ENCODE measurements at regions not wholly inside any gene's neighbourhood (a gene's known extent, or its start where the extent isn't known, plus 50 kb on each side); places are given as distances from the start of the nearest gene placed in this dataset.

GRCh38 chr2:128686497-128686859 lies 367.8 kb upstream of the HS6ST1 start:
- Mint-ChIP-seq H3K36me3 (no peaks in the 10 kb centered on the region), H3K27ac (no peak overlapping the region), H3K9me3 (no peaks in the 10 kb centered on the region)
- no peak for DNase-seq (ENCODE audit: low spot score in 2 of 2)
- no peak for ATAC-seq

- no peak for ATAC-seq
- Mint-ChIP-seq H3K27ac (no peak overlapping the region), H3K9me3 (no peaks in the 10 kb centered on the region), H3K36me3 (no peaks in the 10 kb centered on the region)
- no peak for DNase-seq (ENCODE audit: low spot score in 2 of 2)
Observed at GRCh38 chr2:128686881-128687555, 368.4 kb upstream of the HS6ST1 start.

DNA sequence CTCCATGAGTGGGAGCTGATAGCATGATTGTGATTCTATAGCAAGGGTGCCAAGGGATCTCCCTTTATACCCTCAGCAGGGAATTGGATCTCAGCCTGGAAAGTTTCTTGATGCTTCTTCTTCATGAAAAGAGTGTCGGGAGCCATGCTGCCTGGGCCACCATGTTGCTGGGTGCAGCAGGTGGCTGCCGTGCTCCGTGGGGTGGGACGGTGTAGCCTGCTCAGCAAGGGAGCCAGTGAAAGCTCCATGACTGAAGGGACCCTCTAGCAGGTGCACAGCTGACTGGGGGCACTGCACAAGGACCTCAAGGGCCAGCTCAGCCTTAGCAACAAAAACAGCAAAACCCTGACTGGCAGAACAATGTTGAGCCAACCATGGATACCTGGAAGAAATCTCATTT lies 368.9 kb upstream of the HS6ST1 start:
- ATAC-seq (no peak), DNase-seq (ENCODE audit: low spot score in 2 of 2) (no peak)
- Mint-ChIP-seq H3K27ac (no peak overlapping the region), H3K36me3 (no peaks in the 10 kb centered on the region), H3K9me3 (no peaks in the 10 kb centered on the region)

DNA sequence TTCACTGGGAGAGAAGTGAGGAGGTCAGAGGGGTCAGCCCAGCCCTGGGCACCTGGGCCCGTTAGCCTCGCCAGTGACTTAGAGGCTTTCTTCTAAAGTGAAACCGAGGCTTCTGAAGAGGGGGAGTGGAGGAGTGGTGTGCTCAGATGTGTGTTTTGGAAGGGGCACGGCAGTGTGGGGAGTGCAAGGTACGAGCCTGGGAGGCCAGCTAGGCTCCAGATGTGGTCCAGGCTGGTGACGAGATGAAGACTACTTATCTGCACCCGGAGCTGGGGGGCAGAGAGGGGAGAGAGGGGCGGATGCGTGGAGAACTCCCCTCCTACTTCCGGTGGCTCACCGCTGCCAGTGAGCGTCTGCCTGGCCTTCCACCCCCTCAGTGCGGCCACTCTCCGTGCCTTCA lies 371.3 kb upstream of the HS6ST1 start:
- ATAC-seq (no peak), DNase-seq (ENCODE audit: low spot score in 2 of 2) (no peak)
- Mint-ChIP-seq H3K36me3 (no peaks in the 10 kb centered on the region), H3K27ac (no peak overlapping the region), H3K9me3 (no peaks in the 10 kb centered on the region)

- H3K9me3 Mint-ChIP-seq: no peaks in the 10 kb centered on the region
- ATAC-seq: no peak
- no peaks in the 10 kb centered on the region for H3K36me3 Mint-ChIP-seq
- DNase-seq (ENCODE audit: low spot score in 2 of 2): no peak
- H3K27ac Mint-ChIP-seq: no peak overlapping the region
Observed at GRCh38 chr2:128690431-128690830, 371.8 kb upstream of the HS6ST1 start.

DNA sequence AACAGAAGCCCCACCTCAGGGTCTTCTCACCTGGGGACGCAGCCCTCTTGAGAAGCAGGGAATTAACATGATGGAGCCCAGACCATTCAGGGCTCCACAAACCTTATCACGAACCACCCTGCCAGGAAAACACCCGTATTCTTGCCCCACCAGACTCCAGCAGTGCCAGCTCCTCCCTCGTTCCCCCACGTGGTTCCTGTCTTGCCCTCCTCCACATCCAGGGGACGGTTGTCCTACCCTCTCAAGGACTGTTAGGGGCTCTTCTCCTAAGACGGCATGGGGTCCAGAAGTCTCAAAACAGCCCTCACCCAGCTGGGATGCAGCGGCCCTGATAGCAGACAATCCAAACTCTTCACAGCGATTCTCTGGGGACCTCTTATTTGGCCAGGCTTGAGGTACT lies 372.2 kb upstream of the HS6ST1 start:
- no peak overlapping the region for H3K27ac Mint-ChIP-seq
- DNase-seq (ENCODE audit: low spot score in 2 of 2): no peak
- no peak for ATAC-seq
- no peaks in the 10 kb centered on the region for H3K36me3 Mint-ChIP-seq
- H3K9me3 Mint-ChIP-seq: no peaks in the 10 kb centered on the region

- Mint-ChIP-seq H3K36me3 (no peaks in the 10 kb centered on the region), H3K9me3 (no peaks in the 10 kb centered on the region), H3K27ac (no peak overlapping the region)
- no peak for DNase-seq (ENCODE audit: low spot score in 2 of 2)
- ATAC-seq: no peak
Observed at GRCh38 chr2:128691526-128691925, 372.9 kb upstream of the HS6ST1 start.

DNA sequence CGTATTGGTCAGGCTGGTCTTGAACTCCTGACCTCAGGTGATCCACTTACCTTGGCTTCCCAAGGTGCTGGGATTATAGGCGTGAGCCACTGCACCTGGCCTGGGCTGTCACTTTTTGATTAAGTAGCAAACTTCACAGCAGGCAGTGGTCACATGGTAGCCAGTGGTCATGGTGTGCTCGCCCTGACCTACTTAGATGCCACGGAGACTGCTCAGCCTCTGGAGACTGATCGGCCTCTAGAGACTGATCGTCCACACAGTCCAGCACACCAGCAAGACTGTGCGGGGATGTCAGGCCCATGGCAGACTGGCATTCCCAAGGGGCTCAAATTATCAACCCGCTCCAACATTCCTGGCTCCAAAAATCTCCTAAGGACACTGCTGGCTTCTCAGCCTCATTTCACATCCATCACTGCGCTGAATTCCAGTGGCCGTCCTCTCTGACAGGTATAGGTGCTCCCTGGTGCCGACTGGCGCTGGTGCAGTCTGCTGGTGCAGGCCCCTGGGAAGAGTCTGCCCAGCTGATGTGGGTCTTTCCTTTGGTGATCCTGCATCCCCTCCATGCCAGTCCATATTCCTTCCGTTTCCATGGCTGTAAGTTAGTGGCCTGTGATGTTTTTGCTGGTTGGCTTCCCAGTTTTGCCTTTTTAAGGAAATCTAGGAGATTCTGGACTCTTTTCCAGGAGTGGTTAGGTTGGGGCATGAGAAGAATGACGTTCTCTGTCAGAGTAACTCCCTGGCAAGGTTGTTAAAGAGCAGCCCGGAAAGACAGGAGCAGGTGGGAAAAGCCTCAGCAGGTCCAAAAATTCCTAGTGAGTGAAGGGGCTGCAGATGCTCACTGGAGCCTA lies 374.5 kb upstream of the HS6ST1 start:
- ATAC-seq (no peak), DNase-seq (ENCODE audit: low spot score in 2 of 2) (no peak)
- H3K36me3 Mint-ChIP-seq: no peaks in the 10 kb centered on the region
- H3K9me3 Mint-ChIP-seq: no peaks in the 10 kb centered on the region
- H3K27ac Mint-ChIP-seq: no peak overlapping the region

DNA sequence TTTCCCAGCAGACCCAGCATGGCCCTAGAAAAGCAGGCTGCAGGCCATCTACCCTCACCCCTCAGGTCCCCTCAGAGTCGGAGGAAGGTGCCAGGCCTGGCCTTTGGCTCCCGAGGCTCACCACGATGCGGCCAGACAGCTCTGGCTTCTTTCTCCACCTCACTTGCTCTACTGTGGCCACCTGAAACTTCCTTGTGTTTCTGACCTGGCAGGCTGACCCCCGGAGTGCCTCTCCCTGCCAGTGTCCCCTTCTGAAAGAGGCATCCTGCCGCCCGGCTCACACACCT lies 375.0 kb upstream of the HS6ST1 start:
- no peaks in the 10 kb centered on the region for H3K36me3 Mint-ChIP-seq
- no peak for ATAC-seq
- no peaks in the 10 kb centered on the region for H3K9me3 Mint-ChIP-seq
- DNase-seq (ENCODE audit: low spot score in 2 of 2): no peak
- no peak overlapping the region for H3K27ac Mint-ChIP-seq

DNA sequence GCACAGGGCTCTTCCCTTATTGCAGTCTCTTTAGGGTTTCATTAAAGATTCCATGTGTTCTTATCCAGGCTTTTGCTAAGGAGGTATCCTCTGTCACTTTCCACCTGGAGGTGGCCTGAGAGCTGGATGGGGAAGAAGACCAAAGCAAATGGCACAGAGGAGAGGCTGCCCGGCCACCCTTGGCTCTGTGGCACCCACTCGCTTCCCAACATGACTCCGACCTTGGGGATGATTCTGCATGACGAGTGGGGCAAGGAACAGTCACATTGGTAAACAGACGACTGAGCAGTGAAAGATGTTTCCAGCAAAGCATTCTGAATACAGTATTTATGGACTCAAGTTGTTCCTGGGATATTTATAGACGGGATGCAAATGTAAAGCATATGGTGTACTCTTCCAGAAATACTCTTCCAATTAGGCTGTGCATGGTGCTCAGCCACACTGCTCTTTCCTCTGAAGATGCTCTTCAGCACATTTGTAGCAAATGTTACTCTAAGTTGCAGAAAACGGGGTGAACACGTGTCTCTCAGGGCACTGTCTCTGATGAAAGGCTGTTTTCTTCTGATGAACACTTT lies 377.1 kb upstream of the HS6ST1 start:
- H3K9me3 Mint-ChIP-seq: no peaks in the 10 kb centered on the region
- no peak for DNase-seq (ENCODE audit: low spot score in 2 of 2)
- no peaks in the 10 kb centered on the region for H3K36me3 Mint-ChIP-seq
- no peak for ATAC-seq
- no peak overlapping the region for H3K27ac Mint-ChIP-seq

DNA sequence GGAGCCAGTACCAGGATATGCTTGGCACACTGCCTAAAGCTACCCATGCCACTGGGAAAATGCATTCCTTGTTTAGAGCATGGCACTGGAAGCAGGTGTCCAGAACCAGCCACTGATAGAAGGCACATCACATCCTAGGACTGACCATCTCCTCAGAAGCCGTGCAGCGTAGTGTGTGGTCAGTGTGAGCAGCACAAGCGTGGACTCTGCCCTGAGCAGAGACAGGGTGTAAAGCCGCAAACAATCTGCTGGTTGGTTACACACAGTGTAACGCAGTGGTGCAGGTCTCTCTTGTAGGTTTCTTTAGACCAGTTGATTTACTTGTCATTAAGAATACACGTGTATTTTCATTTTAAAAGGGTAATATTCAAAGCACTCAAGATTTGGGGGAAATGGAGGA lies 377.8 kb upstream of the HS6ST1 start:
- Mint-ChIP-seq H3K9me3 (no peaks in the 10 kb centered on the region), H3K36me3 (no peaks in the 10 kb centered on the region)

GRCh38 chr2:128701418-128701817 lies 382.8 kb upstream of the HS6ST1 start:
- H3K9me3 Mint-ChIP-seq: peaks cover 6 to 9% of the 10 kb centered on the region in 2 donors
- no peak for ATAC-seq
- H3K27ac Mint-ChIP-seq: no peak overlapping the region
- no peaks in the 10 kb centered on the region for H3K36me3 Mint-ChIP-seq
- no peak for DNase-seq (ENCODE audit: low spot score in 2 of 2)

More for the DNA sequence above, 377.8 kb upstream of the HS6ST1 start:
- ATAC-seq: no peak
- H3K27ac Mint-ChIP-seq: no peak overlapping the region
- DNase-seq (ENCODE audit: low spot score in 2 of 2): no peak

- Mint-ChIP-seq H3K36me3 (peaks cover 0 to 1% of the 10 kb centered on the region in 2 donors), H3K27ac (no peak overlapping the region), H3K9me3 (peaks cover 6 to 15% of the 10 kb centered on the region in 2 donors)
- ATAC-seq: no peak
- no peak for DNase-seq (ENCODE audit: low spot score in 2 of 2)
Observed at GRCh38 chr2:128702616-128703015, 383.9 kb upstream of the HS6ST1 start.

DNA sequence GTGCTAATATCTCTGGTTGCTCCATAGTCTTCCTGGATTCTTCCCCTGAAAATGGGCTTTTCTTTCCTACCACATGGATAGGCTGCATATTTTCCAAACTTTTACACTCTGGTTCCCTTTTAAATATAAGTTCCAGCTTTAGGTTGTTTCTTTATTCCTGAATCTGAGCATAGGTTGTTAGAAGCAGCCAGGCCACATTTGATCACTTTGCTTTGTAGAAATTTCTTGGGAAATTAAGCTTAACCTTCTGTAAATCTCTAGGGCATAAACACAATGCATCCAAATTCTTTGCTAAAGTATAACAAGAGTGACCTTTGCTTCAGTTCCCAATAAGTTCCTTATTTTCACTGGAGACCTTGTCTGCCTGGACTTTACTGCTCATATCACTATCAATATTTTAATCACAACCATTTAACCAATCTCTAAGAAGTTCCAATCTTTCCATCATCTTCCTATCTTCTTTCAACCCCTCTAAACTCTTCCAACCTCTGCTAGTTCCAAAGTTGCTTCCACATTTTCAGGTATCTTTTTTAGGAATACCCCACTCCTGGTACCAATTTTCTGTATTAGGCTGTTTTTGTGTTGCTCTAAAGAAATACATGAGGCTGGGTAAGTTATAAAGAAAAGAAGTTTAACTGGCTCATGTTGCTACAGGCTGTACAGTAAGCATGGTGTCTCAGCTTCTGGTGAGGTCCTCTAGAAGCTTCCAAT lies 389.6 kb upstream of the HS6ST1 start:
- peaks cover 14 to 26% of the 10 kb centered on the region in 2 donors for H3K36me3 Mint-ChIP-seq
- no peak for ATAC-seq
- no peak for DNase-seq (ENCODE audit: low spot score in 2 of 2)
- peaks cover 27 to 39% of the 10 kb centered on the region in 2 donors for H3K9me3 Mint-ChIP-seq
- no peak overlapping the region for H3K27ac Mint-ChIP-seq

DNA sequence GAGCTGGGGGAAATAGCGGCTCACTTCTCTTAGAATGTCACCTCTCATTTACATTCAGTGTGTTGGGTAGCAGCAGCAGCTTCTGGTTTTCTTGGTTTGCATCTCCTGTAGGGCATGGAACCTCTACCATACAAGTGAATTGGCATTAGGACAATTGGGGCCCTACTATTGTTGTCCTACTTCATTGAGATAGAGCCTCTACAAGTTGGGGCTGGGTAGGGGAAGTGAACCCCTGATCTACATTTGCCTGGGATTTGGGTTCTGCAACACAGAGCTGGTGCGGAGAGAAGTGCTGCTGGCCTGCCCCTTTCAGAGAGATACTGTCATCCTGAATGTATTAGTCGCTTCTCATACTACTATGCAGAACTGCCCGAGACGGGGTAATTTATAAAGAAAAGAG lies 391.6 kb upstream of the HS6ST1 start:
- Mint-ChIP-seq H3K9me3 (peaks cover 21 to 34% of the 10 kb centered on the region in 2 donors), H3K36me3 (peaks cover 14 to 26% of the 10 kb centered on the region in 2 donors), H3K27ac (no peak overlapping the region)
- ATAC-seq: no peak
- DNase-seq (ENCODE audit: low spot score in 2 of 2): no peak

DNA sequence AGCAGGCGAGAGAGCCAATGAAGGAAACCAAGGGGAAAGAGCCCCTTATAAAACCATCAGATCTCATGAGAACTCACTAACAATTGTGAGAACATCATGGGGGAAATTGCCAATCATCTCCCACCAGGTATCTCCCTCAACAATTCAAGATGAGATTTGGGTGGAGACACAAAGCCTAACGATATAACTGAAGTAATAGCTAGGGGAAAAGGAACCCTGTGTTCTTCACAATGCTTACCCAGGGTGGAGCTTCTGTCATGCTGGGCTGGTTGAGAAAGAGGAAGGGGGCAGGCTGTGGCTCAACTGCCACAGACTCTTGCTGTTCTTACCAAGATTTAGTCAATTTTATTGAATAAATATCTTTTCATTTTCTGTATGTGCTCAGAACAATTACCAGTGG lies 392.1 kb upstream of the HS6ST1 start:
- no peak for ATAC-seq
- peaks cover 14 to 26% of the 10 kb centered on the region in 2 donors for H3K36me3 Mint-ChIP-seq
- H3K9me3 Mint-ChIP-seq: peaks cover 21 to 34% of the 10 kb centered on the region in 2 donors
- no peak for DNase-seq (ENCODE audit: low spot score in 2 of 2)
- no peak overlapping the region for H3K27ac Mint-ChIP-seq

DNA sequence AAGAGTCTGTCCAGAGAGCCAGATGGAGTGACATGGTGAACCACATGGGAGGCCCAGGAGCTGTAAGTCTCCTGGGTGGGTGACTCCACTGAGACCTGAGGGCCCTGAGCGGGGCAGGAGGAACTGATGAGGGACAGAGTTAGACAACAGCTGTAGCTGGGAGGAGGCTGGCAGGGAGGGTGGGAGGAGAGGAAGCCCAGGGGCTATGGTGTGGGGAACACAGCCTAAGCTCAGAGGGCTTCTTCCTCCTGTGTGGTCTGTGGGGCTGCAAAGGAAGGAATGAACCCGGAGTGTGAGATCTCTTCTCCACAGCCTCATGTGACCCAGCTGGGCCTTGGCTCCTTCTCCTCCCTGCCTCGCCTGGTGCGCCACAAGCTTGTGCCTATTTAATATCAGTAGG lies 395.6 kb upstream of the HS6ST1 start:
- ATAC-seq (no peak), DNase-seq (ENCODE audit: low spot score in 2 of 2) (no peak)
- H3K27ac Mint-ChIP-seq: no peak overlapping the region
- peaks cover 0 to 12% of the 10 kb centered on the region in 2 donors for H3K36me3 Mint-ChIP-seq
- H3K9me3 Mint-ChIP-seq: peaks cover 12% of the 10 kb centered on the region in 2 donors

Measured in activated naive CD4-positive, alpha-beta T cell treated with anti-CD3 and anti-CD28 coated beads, Interleukin-2, amount 50 U/mL, for 72 hours (primary cell).